Lung (tissue), 11 donors: ENCODE measurements at regions not wholly inside any gene's neighbourhood (a gene's known extent, or its start where the extent isn't known, plus 50 kb on each side); places are given as distances from the start of the nearest gene placed in this dataset.
A peak's percentile ranks its signal among the peaks of the same experiment; 100 is the strongest.

Experiments
- ATAC-seq: fragments of 200-7000 bp; cut with Tn5 transposase; one replicate; pipeline ENCODE4 v1.9.1; 2020; ENCODE audit warnings: moderate number of reproducible peaks; ENCODE audit not compliant: insufficient read depth, low FRiP score
- DNase-seq, 3 donors: peaks; one replicate each; pipeline ENCODE4 v3.0.0-alpha.2; 2013 to 2017
- H3K27ac ChIP-seq, 2 donors: one replicate each; pipeline ENCODE4 v1.5.1; 2013; ENCODE audit warnings: mild to moderate bottlenecking in 2 of 2, moderate library complexity in 2 of 2, control low read depth in 1 of 2, inconsistent platforms in 1 of 2, low read depth in 1 of 2, low read length in 1 of 2
- H3K27me3 ChIP-seq, 3 donors: one replicate each; pipeline ENCODE4 v1.5.1; 2013; ENCODE audit warnings: low read length in 2 of 3; ENCODE audit not compliant: control insufficient read depth in 3 of 3, insufficient read depth in 3 of 3
- H3K36me3 ChIP-seq, 4 donors: one replicate each; pipeline ENCODE4 v1.5.1; 2013; ENCODE audit warnings: low read length in 4 of 4, mild to moderate bottlenecking in 1 of 4, moderate library complexity in 1 of 4; ENCODE audit not compliant: control insufficient read depth in 4 of 4, insufficient read depth in 4 of 4
- H3K4me1 ChIP-seq, 5 donors: one replicate each; pipeline ENCODE4 v1.5.1; 2013; ENCODE audit warnings: low read length in 5 of 5, mild to moderate bottlenecking in 2 of 5, moderate library complexity in 1 of 5; ENCODE audit not compliant: control insufficient read depth in 5 of 5, insufficient read depth in 5 of 5
- H3K4me3 ChIP-seq: one replicate; pipeline ENCODE4 v1.5.1; 2013; ENCODE audit warnings: mild to moderate bottlenecking, control low read depth, moderate library complexity
- H3K9ac ChIP-seq, 2 donors: one replicate each; pipeline ENCODE4 v1.5.1; 2013; ENCODE audit warnings: low read length in 2 of 2, control low read depth in 1 of 2; ENCODE audit not compliant: insufficient read depth in 1 of 2
- H3K9me3 ChIP-seq, 4 donors: one replicate each; pipeline ENCODE4 v1.5.1; 2013; ENCODE audit warnings: low read length in 3 of 4, mild to moderate bottlenecking in 1 of 4, moderate library complexity in 1 of 4; ENCODE audit not compliant: control insufficient read depth in 4 of 4, insufficient read depth in 3 of 4
- CTCF ChIP-seq: IDR thresholded peaks from 2 replicates; pipeline ENCODE4 v1.5.1; 2012; ENCODE audit warnings: mild to moderate bottlenecking; ENCODE audit errors: control extremely low read depth, extremely low read depth
- WGBS, 2 donors: extraction: QIAGEN DNeasy Blood & Tissue Kit; methylation state at CpG; one replicate each; pipeline ENCODE4 v1.1.7; 2013; 5-methylcytosine and 5-hydroxymethylcytosine counted together
- donor health status: control.
- donor health status: control.
- donor health status: Bipolar disorder and iron deficiency.
- donor health status: healthy.
- donor health status: DM: yes; HTN: yes; CAD: no.

GRCh38 chr4:165654556-165654955, 218.5 kb upstream of the TLL1 start:
- H3K27ac ChIP-seq = no peak overlapping the region
- H3K9me3 ChIP-seq = peaks cover 0 to 7% (median 0%) of the 10 kb centered on the region in 4 donors
- no peak for ATAC-seq
- H3K4me1 ChIP-seq = no peaks in the 10 kb centered on the region
- H3K4me3 ChIP-seq = no peak overlapping the region
- WGBS, 2 donors = 74 to 87% methylated on average over 2 of the region's 2 CpGs
- TF ChIP-seq CTCF = no peak
- no peaks in the 10 kb centered on the region for H3K27me3 ChIP-seq
- H3K36me3 ChIP-seq = no peaks in the 10 kb centered on the region
- no peak overlapping the region for H3K9ac ChIP-seq
- peak in 2 of 3 donors; percentile 4 to 42 for DNase-seq

GRCh38 chr4:165656399-165656798, 216.6 kb upstream of the TLL1 start:
- Histone ChIP-seq H3K9ac (no peak overlapping the region), H3K9me3 (peaks cover 0 to 7% (median 0%) of the 10 kb centered on the region in 4 donors), H3K4me1 (no peaks in the 10 kb centered on the region), H3K4me3 (no peak overlapping the region), H3K27ac (no peak overlapping the region), H3K27me3 (no peaks in the 10 kb centered on the region), H3K36me3 (no peaks in the 10 kb centered on the region)
- ATAC-seq (no peak), DNase-seq (no peak)
- no peak for TF ChIP-seq CTCF
- 83 to 87% methylated on average over 1 of the region's 1 CpG for WGBS, 2 donors

GRCh38 chr4:165656829-165657490, 216.1 kb upstream of the TLL1 start:
- DNase-seq (no peak), ATAC-seq (no peak)
- Histone ChIP-seq H3K36me3 (no peaks in the 10 kb centered on the region), H3K4me3 (no peak overlapping the region), H3K27ac (no peak overlapping the region), H3K27me3 (no peaks in the 10 kb centered on the region), H3K4me1 (no peaks in the 10 kb centered on the region), H3K9me3 (peaks cover 0 to 7% (median 0%) of the 10 kb centered on the region in 4 donors), H3K9ac (no peak overlapping the region)
- WGBS, 2 donors = 64 to 71% methylated on average over 4 of the region's 4 CpGs
- TF ChIP-seq CTCF = no peak

GRCh38 chr4:165662341-165662740, 210.7 kb upstream of the TLL1 start:
- DNase-seq = peak in 2 of 3 donors; percentile 7 to 10
- ATAC-seq = no peak
- WGBS, 2 donors = 61 to 93% methylated on average over 2 of the region's 2 CpGs
- H3K27me3 ChIP-seq = no peaks in the 10 kb centered on the region
- TF ChIP-seq CTCF = no peak
- H3K9ac ChIP-seq = no peak overlapping the region
- no peaks in the 10 kb centered on the region for H3K36me3 ChIP-seq
- no peak overlapping the region for H3K4me3 ChIP-seq
- no peaks in the 10 kb centered on the region for H3K4me1 ChIP-seq
- no peak overlapping the region for H3K27ac ChIP-seq
- no peaks in the 10 kb centered on the region for H3K9me3 ChIP-seq
